Pulmonary artery endothelial cell (primary cell): ENCODE measurements at regions not wholly inside any gene's neighbourhood (a gene's known extent, or its start where the extent isn't known, plus 50 kb on each side); places are given as distances from the start of the nearest gene placed in this dataset.

Experiments
- DNase-seq: peaks from one replicate; pipeline ENCODE4 v3.0.0-alpha.2; 2011; ENCODE audit warnings: low read depth, low spot score

- DNase-seq: no peak
These were observed 52.7 kb upstream of the NEURL1B start for GRCh38 chr5:172588380-172588779.

- DNase-seq: no peak
These were observed 54.0 kb upstream of the NEURL1B start for GRCh38 chr5:172587061-172587405.

- no peak for DNase-seq
These were observed 54.7 kb upstream of the NEURL1B start for GRCh38 chr5:172586125-172587060.

- DNase-seq: no peak
These were observed 55.9 kb upstream of the NEURL1B start for GRCh38 chr5:172585114-172585513.

GRCh38 chr5:172584638-172585037 lies 56.4 kb upstream of the NEURL1B start:
- no peak for DNase-seq

GRCh38 chr5:172583931-172584511 lies 57.0 kb upstream of the NEURL1B start:
- DNase-seq: peak; percentile 48

- DNase-seq: no peak
These were observed 58.1 kb upstream of the NEURL1B start for GRCh38 chr5:172582940-172583339.

- no peak for DNase-seq
These were observed 59.7 kb upstream of the NEURL1B start for GRCh38 chr5:172581315-172581714.

- DNase-seq: no peak
These were observed 61.6 kb upstream of the NEURL1B start for GRCh38 chr5:172579403-172579990.

- DNase-seq: no peak
These were observed 63.7 kb upstream of the NEURL1B start for GRCh38 chr5:172577267-172577909.

- no peak for DNase-seq
These were observed 65.1 kb upstream of the NEURL1B start for GRCh38 chr5:172575816-172576545.

GRCh38 chr5:172575416-172575815 lies 65.6 kb upstream of the NEURL1B start:
- DNase-seq: no peak

- no peak for DNase-seq
These were observed 66.2 kb upstream of the NEURL1B start for GRCh38 chr5:172574871-172575223.

- no peak for DNase-seq
These were observed 66.8 kb upstream of the NEURL1B start for GRCh38 chr5:172573986-172574870.

- no peak for DNase-seq
These were observed 67.8 kb upstream of the NEURL1B start for GRCh38 chr5:172573120-172573882.

GRCh38 chr5:172572440-172572839 lies 68.6 kb upstream of the NEURL1B start:
- DNase-seq: no peak

GRCh38 chr5:172571892-172572291 lies 69.2 kb upstream of the NEURL1B start:
- no peak for DNase-seq

- no peak for DNase-seq
These were observed 69.7 kb upstream of the NEURL1B start for GRCh38 chr5:172571413-172571812.

- no peak for DNase-seq
These were observed 70.3 kb upstream of the NEURL1B start for GRCh38 chr5:172570594-172571334.
